SK-N-SH (cell line): ENCODE measurements at regions not wholly inside any gene's neighbourhood (a gene's known extent, or its start where the extent isn't known, plus 50 kb on each side); places are given as distances from the start of the nearest gene placed in this dataset.

Experiments used
- CHD2 ChIP-seq: fragments of 150-350 bp; IDR thresholded peaks from 2 replicates; pipeline ENCODE4 v1.6.1; 2018; ENCODE audit warnings: low read length; ENCODE audit not compliant: partially characterized antibody
- EP300 ChIP-seq, 2 experiments: IDR thresholded peaks; 2 replicates each; pipeline versions ENCODE4 v1.4.0 to v1.6.1; 2012; ENCODE audit warnings: borderline replicate concordance in 1 of 2, low read depth in 1 of 2, low read length in 1 of 2
- EZH2phosphoT487 ChIP-seq: fragments of 200-600 bp; sonication (generic); IDR thresholded peaks from 2 replicates; pipeline ENCODE4 v1.6.1; 2017; ENCODE audit warnings: low read depth, mixed run types, mild to moderate bottlenecking, antibody characterized with exemption, moderate library complexity, borderline replicate concordance
- GATA2 ChIP-seq: sonication (generic); formaldehyde crosslinking; IDR thresholded peaks from 2 replicates; pipeline ENCODE4 v1.5.0; 2020; ENCODE audit warnings: mild to moderate bottlenecking, missing genetic modification reagents
- NRF1 ChIP-seq: IDR thresholded peaks from 2 replicates; pipeline ENCODE4 v1.6.1; 2012; ENCODE audit warnings: low read depth, mild to moderate bottlenecking, low read length
- POLR2AphosphoS5 ChIP-seq: IDR thresholded peaks from 2 replicates; pipeline ENCODE4 v1.6.1; 2012; ENCODE audit warnings: low read depth, low read length
- SMC3 ChIP-seq: IDR thresholded peaks from 2 replicates; pipeline ENCODE4 v1.6.1; 2012; ENCODE audit warnings: low read depth, low read length, improper control_type of control experiment
- TAF1 ChIP-seq: IDR thresholded peaks from 2 replicates; pipeline ENCODE4 v1.6.1; 2012; ENCODE audit warnings: low read depth, mild to moderate bottlenecking, low read length, moderate library complexity, borderline replicate concordance
- TCF12 ChIP-seq: IDR thresholded peaks from 2 replicates; pipeline ENCODE4 v1.4.0; 2012
- TF ChIP-seq, protein P1 (sequence below): fragments of 200-600 bp; sonication (generic); IDR thresholded peaks from 2 replicates; pipeline ENCODE4 v1.6.1; 2017; ENCODE audit warnings: antibody characterized with exemption, mild to moderate bottlenecking, moderate library complexity
- TF ChIP-seq, protein P2 (sequence below): IDR thresholded peaks from 2 replicates; pipeline ENCODE4 v1.4.0; 2012; ENCODE audit warnings: low read depth

DNA sequence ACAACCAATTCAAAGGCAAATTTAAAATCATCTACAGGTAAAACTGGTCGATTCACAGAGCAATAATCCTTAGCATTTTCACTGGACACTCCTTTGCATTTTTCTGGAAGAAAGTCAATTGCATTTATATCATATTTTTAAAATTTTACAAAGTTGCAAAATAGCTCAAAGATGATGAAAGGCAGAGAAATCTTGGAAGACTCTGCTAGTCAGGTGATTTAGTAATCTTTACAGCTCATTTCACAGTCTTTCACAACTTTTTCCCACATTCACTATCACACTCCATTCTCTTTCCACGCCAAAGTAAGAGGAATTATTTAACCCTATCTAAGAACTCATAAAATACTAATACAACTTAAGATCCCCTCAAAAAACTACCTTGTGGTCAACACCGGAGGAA lies 1063.8 kb downstream of the EFNB2 start:
- TF ChIP-seq, protein P1, sequence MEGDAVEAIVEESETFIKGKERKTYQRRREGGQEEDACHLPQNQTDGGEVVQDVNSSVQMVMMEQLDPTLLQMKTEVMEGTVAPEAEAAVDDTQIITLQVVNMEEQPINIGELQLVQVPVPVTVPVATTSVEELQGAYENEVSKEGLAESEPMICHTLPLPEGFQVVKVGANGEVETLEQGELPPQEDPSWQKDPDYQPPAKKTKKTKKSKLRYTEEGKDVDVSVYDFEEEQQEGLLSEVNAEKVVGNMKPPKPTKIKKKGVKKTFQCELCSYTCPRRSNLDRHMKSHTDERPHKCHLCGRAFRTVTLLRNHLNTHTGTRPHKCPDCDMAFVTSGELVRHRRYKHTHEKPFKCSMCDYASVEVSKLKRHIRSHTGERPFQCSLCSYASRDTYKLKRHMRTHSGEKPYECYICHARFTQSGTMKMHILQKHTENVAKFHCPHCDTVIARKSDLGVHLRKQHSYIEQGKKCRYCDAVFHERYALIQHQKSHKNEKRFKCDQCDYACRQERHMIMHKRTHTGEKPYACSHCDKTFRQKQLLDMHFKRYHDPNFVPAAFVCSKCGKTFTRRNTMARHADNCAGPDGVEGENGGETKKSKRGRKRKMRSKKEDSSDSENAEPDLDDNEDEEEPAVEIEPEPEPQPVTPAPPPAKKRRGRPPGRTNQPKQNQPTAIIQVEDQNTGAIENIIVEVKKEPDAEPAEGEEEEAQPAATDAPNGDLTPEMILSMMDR = no peak
- no peak for TF ChIP-seq TAF1
- TF ChIP-seq EZH2phosphoT487 = no peak
- no peak for TF ChIP-seq NRF1
- TF ChIP-seq SMC3 = no peak
- no peak for TF ChIP-seq CHD2
- TF ChIP-seq, protein P2, sequence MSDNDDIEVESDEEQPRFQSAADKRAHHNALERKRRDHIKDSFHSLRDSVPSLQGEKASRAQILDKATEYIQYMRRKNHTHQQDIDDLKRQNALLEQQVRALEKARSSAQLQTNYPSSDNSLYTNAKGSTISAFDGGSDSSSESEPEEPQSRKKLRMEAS = no peak
- TF ChIP-seq TCF12 = no peak
- TF ChIP-seq EP300 (IDR thresholded peaks at IDR 0.05; ENCODE audit: borderline replicate concordance in 1 of 2, low read depth in 1 of 2, low read length in 1 of 2) = no peak
- TF ChIP-seq GATA2 (CRISPR knock-in tag) = no peak
- TF ChIP-seq POLR2AphosphoS5 = no peak
